SU-DHL-6 (cell line): ENCODE measurements at regions not wholly inside any gene's neighbourhood (a gene's known extent, or its start where the extent isn't known, plus 50 kb on each side); places are given as distances from the start of the nearest gene placed in this dataset.

Source experiments
- EZH2phosphoT487 ChIP-seq: fragments of 200-600 bp; sonication (generic), shearing (Covaris generic); conservative IDR thresholded peaks from 2 replicates; pipeline ENCODE4 v1.6.1; 2018; ENCODE audit warnings: mild to moderate bottlenecking, antibody characterized with exemption, low read length, moderate library complexity, mixed read lengths
- TF ChIP-seq, protein P1 (sequence below): fragments of 200-600 bp; sonication (generic); IDR thresholded peaks from one replicate; pipeline ENCODE4 v1.5.1; 2017; ENCODE audit warnings: antibody characterized with exemption, mild to moderate bottlenecking, low read length, moderate library complexity; ENCODE audit not compliant: insufficient read depth, poor library complexity, severe bottlenecking

- TF ChIP-seq, protein P1, sequence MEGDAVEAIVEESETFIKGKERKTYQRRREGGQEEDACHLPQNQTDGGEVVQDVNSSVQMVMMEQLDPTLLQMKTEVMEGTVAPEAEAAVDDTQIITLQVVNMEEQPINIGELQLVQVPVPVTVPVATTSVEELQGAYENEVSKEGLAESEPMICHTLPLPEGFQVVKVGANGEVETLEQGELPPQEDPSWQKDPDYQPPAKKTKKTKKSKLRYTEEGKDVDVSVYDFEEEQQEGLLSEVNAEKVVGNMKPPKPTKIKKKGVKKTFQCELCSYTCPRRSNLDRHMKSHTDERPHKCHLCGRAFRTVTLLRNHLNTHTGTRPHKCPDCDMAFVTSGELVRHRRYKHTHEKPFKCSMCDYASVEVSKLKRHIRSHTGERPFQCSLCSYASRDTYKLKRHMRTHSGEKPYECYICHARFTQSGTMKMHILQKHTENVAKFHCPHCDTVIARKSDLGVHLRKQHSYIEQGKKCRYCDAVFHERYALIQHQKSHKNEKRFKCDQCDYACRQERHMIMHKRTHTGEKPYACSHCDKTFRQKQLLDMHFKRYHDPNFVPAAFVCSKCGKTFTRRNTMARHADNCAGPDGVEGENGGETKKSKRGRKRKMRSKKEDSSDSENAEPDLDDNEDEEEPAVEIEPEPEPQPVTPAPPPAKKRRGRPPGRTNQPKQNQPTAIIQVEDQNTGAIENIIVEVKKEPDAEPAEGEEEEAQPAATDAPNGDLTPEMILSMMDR = no peak
- no peak for TF ChIP-seq EZH2phosphoT487
Observed at GRCh38 chr1:62988867-62989266, 204.9 kb downstream of the ATG4C start.
